Testis (tissue), 2 donors: ENCODE measurements at regions not wholly inside any gene's neighbourhood (a gene's known extent, or its start where the extent isn't known, plus 50 kb on each side); places are given as distances from the start of the nearest gene placed in this dataset.
"Not testable (repeated sequence)": the region's sequence is repeated elsewhere in the genome, so short reads cannot be mapped to it uniquely, and the experiment has no call there.

ENCODE experiments used
- DNase-seq: peaks from one replicate; pipeline ENCODE4 v3.0.0-alpha.2; 2019
- H3K27ac ChIP-seq, 2 donors: fragments of 200-600 bp; sonication (generic); one replicate each; pipeline ENCODE4 v1.5.1; 2019
- H3K27me3 ChIP-seq: fragments of 200-600 bp; sonication (generic); one replicate; pipeline ENCODE4 v1.5.1; 2019
- H3K36me3 ChIP-seq: fragments of 200-600 bp; sonication (generic); one replicate; pipeline ENCODE4 v1.5.1; 2017; ENCODE audit warnings: low read depth; ENCODE audit errors: missing control alignments
- H3K4me1 ChIP-seq: fragments of 200-600 bp; sonication (generic); one replicate; pipeline ENCODE4 v1.5.1; 2019
- H3K4me3 ChIP-seq, 2 donors: fragments of 200-600 bp; sonication (generic); one replicate each; pipeline ENCODE4 v1.5.1; 2017 to 2019
- H3K9me3 ChIP-seq: fragments of 200-600 bp; sonication (generic); one replicate; pipeline ENCODE4 v1.5.1; 2017
- CTCF ChIP-seq, 3 experiments: fragments of 450-650 bp in 2 of 3; fragments of 200-600 bp in 1 of 3; sonication (generic) in 1 of 3; IDR thresholded peaks; one replicate each; pipeline ENCODE4 v1.5.1; 2016 to 2019; ENCODE audit warnings: antibody characterized with exemption in 3 of 3, mild to moderate bottlenecking in 2 of 3, moderate library complexity in 1 of 3
- POLR2A ChIP-seq: fragments of 450-650 bp; IDR thresholded peaks from one replicate; pipeline ENCODE4 v1.6.1; 2017; ENCODE audit warnings: antibody characterized with exemption, mild to moderate bottlenecking, moderate library complexity
- WGBS, 2 donors: methylation state at CpG; one replicate each; pipeline ENCODE4 v1.1.5; 2018; 5-methylcytosine and 5-hydroxymethylcytosine counted together
- intact Hi-C: fragments of 100-400 bp; cut with DNase I; formaldehyde crosslinking; loops from one replicate; pipeline ENCODE4 v1.15.1; 2023; ENCODE audit warnings: low total_unique reads

GRCh38 chr4:138344054-138344453, 101.9 kb upstream of the SLC7A11 start:
- no peaks in the 10 kb centered on the region for H3K9me3 ChIP-seq
- no peak for DNase-seq
- no peaks in the 10 kb centered on the region for H3K36me3 ChIP-seq
- intact Hi-C loops, result no loop called here
- no peak overlapping the region for H3K27ac ChIP-seq
- H3K27me3 ChIP-seq, result no peaks in the 10 kb centered on the region
- H3K4me3 ChIP-seq, result no peak overlapping the region
- no peak for TF ChIP-seq CTCF (IDR thresholded peaks at IDR 0.05)
- TF ChIP-seq POLR2A, result no peak
- 81 to 82% methylated on average over 1 of the region's 1 CpG for WGBS, 2 donors
- H3K4me1 ChIP-seq, result no peaks in the 10 kb centered on the region

- intact Hi-C loops, result no loop called here
- TF ChIP-seq CTCF (IDR thresholded peaks at IDR 0.05), result no peak
- no peak for TF ChIP-seq POLR2A
- Histone ChIP-seq H3K27ac (no peak overlapping the region), H3K9me3 (no peaks in the 10 kb centered on the region), H3K27me3 (no peaks in the 10 kb centered on the region), H3K4me3 (no peak overlapping the region), H3K36me3 (no peaks in the 10 kb centered on the region), H3K4me1 (no peaks in the 10 kb centered on the region)
- DNase-seq, result no peak
- 80 to 83% methylated on average over 3 of the region's 3 CpGs for WGBS, 2 donors
Observed at GRCh38 chr4:138341739-138342415, 99.7 kb upstream of the SLC7A11 start.

DNA sequence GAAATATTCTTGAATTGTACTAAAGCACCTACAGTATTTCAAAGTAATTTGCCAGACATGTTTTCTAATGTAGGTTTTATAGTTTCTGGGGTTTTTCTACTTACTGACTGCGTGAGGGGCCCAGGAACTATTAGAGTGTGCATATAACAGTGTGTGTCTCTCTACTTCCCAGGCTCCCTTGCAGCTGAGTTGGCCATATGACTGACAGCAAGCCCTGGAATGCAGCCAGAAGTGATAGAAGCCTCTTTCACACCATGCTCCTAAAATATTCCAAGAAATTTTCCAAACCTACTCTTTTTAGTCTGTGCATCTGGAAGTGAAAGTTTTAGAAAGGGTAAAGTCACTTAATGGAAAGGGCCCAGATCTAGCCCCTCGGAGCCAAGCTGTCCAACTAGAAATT, 96.7 kb upstream of the SLC7A11 start:
- H3K9me3 ChIP-seq, result no peaks in the 10 kb centered on the region
- intact Hi-C loops, result no loop called here
- no peak overlapping the region for H3K27ac ChIP-seq
- H3K36me3 ChIP-seq, result no peaks in the 10 kb centered on the region
- TF ChIP-seq CTCF (IDR thresholded peaks at IDR 0.05) (no peak), POLR2A (no peak)
- H3K27me3 ChIP-seq, result no peaks in the 10 kb centered on the region
- WGBS, 2 donors, result 81 to 92% methylated on average over 2 of the region's 2 CpGs
- no peaks in the 10 kb centered on the region for H3K4me1 ChIP-seq
- H3K4me3 ChIP-seq, result no peak overlapping the region
- no peak for DNase-seq

DNA sequence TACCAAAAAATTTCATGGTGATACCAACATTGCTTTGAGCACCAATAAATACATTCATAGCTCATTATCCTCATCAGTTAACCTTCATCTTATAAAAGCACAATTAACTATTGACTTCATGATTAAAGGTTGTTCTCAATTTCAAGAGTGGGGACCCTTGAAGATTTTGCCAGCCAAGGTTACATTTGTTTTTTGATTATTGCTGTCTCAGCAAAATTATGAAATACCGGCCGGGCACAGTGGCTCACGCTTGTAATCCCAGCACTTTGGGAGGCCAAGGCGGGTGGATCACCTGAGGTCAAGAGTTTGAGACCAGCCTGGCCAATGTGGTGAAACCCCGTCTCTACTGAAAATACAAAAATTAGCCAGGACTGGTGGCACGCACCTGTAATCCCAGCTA, 96.1 kb upstream of the SLC7A11 start:
- WGBS, 2 donors, result 90 to 92% methylated on average over 6 of the region's 6 CpGs
- DNase-seq, H3K9me3 ChIP-seq, H3K27me3 ChIP-seq, intact Hi-C loops, H3K36me3 ChIP-seq, H3K4me3 ChIP-seq, H3K27ac ChIP-seq, H3K4me1 ChIP-seq: not testable (repeated sequence)

DNA sequence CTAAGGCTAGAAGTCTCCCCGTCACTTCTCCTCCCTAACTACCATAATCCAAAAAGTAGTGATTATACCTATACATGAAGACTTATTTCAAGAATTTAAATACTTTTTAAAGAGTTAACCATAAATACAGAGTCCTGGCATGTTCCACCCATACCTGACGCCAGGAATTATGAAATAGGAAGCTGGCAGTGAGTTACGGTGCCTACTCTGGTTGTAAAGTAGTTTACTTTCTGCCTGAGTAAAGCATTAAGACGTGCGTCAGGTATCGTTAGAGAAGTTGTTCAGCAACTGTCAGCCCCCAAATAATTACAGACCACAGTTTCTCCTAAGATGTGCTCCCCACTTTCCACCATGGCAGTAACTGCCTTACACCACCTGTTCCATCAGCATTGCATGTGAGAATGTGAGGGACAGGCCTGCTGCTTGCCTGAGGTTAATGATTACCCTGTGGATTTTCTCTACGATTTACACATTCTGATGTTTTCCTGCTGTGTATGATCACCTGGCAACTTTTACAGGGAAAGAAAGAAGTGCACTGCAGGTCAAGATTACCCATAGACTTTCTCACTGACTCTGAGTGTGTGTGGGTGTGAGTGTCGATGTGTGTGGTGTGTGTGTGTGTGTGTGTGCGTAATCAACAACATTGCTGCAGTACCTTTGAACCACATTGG, 92.3 kb upstream of the SLC7A11 start:
- 95 to 96% methylated on average over 9 of the region's 9 CpGs for WGBS, 2 donors
- Histone ChIP-seq H3K27me3 (no peaks in the 10 kb centered on the region), H3K4me3 (no peak overlapping the region), H3K9me3 (no peaks in the 10 kb centered on the region), H3K36me3 (no peaks in the 10 kb centered on the region), H3K4me1 (no peaks in the 10 kb centered on the region), H3K27ac (no peak overlapping the region)
- no peak for DNase-seq
- intact Hi-C loops, result no loop called here
- TF ChIP-seq CTCF (IDR thresholded peaks at IDR 0.05) (no peak), POLR2A (no peak)

DNA sequence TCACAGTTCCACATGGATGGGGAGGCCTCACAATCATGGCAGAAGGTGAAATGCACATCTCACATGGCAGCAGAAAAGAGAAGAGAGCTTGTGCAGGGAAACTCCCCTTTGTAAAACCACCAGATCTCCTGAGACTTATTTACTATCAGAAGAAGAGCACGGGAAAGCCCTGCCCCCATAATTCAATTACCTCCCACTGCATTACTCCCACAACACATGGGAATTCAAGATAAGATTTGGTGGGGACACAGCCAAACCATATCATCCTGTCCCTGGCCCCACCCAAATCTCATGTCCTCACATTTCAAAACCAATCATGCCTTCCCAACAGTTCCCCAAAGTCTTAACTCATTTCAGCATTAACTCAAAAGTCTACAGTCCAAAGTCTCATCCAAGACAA, 90.3 kb upstream of the SLC7A11 start:
- H3K9me3 ChIP-seq, H3K4me3 ChIP-seq, H3K36me3 ChIP-seq, H3K4me1 ChIP-seq, DNase-seq, H3K27ac ChIP-seq, intact Hi-C loops, H3K27me3 ChIP-seq: not testable (repeated sequence)
- WGBS, 2 donors, result 43 to 71% methylated on average over 1 of the region's 1 CpG
